ENCODE measurements at regions not wholly inside any gene's neighbourhood (a gene's known extent, or its start where the extent isn't known, plus 50 kb on each side); places are given as distances from the start of the nearest gene placed in this dataset.
"Not testable (repeated sequence)": the region's sequence is repeated elsewhere in the genome, so short reads cannot be mapped to it uniquely, and the experiment has no call there.

GRCh38 chr10:57664815-57665214, 602.9 kb downstream of the IPMK start:
- DNase-seq, result no peak

DNA sequence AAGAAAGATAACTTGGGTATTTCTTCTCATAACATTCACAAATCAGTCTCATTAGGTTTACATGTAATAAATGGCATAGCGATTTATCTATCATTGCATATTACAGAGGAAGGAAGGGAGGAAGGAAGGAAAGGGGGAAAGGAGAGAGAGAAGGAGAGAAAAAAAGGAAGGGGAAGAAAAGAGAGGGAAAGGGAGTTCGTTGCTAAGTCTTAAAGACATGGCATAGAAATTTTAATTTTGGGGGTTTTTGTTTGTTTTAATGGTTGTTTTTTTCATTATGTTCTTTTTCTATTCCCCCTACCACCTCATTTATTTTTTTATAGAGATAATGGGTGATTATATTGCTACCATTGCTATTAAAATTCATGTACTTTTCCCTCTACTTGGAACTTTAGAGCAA, 604.3 kb downstream of the IPMK start:
- no peak for DNase-seq

GRCh38 chr10:57661206-57661605, 606.5 kb downstream of the IPMK start:
- DNase-seq, result no peak

GRCh38 chr10:57657164-57657765, 610.4 kb downstream of the IPMK start:
- no peak for DNase-seq

DNA sequence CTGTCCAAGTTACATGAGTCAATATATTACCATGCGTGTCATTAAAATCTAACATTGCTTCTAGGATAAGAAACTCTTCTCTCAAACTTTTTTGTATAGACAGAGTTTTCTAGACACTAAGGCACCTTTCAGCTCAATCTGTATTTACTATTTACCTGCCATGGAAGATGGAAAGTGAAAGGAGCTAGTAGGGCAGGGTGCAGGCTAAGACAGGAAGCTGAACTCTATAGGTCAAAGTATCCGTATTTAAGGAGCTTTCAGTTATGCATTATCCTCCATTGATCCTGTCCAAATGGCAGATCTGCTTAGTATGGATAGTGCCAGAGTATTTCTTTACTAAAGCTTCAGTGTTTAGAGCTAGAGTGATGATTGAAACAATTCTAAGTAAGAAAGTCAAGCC, 612.8 kb downstream of the IPMK start:
- no peak for DNase-seq

DNA sequence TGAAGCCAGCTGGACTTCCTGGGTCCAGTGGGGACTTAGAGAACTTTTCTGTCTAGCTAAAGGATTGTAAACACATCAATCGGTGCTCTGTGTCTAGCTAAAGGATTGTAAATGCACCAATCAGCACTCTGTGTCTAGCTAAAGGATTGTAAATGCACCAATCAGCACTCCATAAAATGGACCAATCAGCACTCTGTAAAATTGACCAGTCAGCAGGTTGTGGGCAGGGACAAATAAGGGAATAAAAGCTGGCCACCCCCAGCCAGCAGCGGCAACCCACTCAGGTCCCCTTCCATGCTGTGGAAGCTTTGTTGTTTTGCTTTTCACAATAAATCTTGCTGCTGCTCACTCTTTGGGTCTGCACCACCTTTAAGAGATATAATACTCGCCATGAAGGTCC, 622.6 kb downstream of the IPMK start:
- DNase-seq, result not testable (repeated sequence)

GRCh38 chr10:57638411-57638810, 629.3 kb downstream of the IPMK start:
- no peak for DNase-seq

DNA sequence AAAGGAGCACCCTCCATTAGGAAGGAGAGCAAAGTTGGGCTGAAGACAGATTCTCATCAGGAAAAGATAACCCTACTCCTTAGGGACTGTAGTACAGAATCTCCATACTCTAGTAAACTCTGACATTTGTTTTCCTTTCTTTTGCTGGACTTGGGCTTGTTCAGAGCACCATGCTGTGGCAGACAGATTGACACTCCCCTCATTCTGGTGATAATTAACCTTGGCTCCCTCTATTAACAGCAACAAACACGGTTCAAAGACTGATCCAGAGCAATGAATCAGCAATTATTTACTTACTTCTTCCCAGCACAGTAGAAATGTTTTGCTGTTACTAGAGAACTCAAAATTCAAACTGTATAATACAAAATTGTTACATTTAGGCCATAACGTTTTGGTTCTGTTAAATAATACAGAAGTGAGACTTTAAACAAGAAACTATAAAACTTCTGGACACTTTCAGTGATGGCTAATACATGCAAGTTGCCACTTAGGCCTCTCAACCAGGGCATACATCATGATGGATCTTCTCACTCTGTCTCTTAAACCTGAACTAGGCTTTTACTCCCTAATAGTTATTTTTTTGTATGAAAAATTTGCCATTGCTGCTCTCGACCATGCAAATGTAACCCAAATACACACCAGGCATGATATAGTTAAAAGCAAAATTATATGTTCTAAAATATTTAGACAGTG, 639.0 kb downstream of the IPMK start:
- no peak for DNase-seq

DNA sequence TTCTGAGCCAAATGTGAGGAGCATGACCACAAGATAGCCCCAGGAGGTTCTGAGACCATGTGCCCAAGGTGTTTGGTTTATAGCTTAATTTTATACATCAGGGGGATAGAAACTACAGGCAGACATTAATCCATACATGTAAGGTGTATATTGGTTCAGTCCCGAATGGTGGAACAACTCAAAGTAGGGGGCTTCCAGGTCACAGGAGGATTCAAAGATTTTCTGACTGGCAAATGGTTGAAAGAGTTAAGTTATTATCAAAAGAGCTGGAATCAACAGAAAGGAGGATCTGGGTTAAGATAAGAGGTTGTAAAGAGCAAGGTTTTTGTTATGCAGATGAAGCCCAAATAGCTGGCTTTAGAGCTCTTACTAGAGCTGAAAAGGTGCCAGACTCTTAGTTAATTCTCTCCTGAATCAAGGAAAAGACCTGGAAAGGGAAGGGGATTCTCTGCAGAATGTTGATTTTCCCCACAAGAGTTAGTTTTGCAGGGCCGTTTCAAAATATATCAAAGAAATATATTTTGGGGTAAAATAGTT, 640.0 kb downstream of the IPMK start:
- DNase-seq, result no peak

DNA sequence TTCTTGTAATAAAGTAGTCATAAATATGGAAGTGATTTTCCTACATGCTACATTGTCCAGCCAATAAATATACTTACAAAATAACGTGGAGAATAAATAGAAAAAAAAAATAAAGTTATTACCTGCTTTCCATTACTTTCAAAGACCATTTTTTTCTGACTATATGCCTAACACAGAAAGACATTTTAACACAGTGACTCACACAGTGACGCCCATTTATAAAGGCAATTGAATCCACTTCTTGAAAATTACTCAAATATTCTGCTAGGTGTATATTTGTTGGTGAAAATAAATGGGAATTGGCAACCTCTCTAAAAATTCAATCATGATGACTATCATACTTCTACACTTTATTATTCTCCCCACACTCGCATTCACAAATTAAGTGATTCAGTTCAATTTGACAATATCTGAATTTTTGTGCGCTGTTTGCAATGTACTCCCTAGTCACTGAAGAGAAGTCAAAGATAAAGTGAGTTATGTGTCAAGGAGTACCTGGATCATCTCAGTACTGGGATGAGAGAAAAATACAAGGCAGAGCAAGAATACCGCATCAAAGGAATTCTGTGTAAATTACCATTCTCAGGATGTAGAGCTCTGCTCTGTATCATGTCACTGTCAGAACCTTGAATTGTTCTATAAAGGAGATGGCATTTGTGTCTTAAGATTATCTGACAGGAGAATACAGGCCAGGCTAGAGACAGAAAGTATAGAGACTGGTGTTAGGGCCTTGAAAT, 642.7 kb downstream of the IPMK start:
- DNase-seq, result no peak

DNA sequence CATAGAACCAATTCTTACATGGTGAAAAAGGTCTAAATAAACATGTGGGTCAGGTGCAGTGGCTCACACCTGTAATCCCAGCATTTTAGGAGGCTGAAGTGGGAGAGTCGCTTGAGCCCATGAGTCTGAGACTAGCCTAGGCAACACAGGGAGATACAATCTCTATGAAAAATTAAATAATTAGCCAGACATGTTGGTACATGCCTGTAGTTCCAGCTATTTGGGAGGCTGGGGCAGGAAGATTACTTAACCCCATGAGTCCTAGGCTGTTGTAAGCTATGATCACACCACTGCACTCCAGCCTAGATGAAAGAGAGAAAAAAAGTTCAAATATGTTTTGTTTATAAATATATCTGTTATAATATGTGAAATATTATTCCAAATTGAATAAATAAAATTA, 643.6 kb downstream of the IPMK start:
- DNase-seq, result no peak

DNA sequence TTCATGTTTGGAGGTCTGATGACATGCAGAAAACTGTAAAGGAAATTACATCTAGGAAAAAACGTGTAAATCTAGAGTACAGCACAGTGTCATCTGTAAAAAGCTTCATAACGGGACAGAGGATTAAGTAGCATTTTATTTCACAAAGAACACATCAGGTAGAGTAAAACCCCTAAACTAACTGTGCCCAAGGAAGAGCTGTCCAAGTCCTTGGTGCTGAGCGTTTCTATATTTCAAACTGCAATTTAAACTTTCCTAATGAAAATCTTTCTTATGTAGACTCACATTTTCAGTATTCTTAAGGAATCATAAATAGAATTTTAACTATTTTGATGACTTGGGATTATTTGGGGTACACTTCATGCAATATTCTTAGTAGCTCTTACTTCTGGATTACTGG, 646.2 kb downstream of the IPMK start:
- DNase-seq, result no peak

DNA sequence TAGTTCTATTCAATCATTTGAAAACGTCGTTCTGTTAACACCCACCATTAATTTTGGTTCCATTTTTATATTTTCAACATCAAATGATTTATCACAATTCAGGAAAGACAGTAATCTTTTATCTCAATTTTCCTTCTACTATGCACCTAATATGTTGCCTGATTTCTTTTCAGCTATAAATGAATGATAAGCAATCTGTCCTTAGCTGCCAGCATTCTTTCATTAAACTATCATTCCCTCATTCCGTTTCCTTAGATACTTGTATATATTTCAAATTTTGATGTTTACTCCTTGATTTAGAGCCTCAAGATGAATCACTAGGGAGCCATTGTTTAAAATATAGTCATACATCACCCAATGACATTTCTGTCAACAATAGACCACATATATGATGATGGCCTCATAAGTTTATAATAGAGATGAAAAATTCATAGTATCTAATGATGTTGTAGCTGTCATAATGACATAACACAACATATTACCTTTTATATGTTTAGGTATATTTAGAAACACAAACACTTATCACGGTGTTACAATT, 661.7 kb downstream of the IPMK start:
- no peak for DNase-seq

- DNase-seq, result no peak
Measured at GRCh38 chr10:57599440-57599839, 668.3 kb downstream of the IPMK start.

DNA sequence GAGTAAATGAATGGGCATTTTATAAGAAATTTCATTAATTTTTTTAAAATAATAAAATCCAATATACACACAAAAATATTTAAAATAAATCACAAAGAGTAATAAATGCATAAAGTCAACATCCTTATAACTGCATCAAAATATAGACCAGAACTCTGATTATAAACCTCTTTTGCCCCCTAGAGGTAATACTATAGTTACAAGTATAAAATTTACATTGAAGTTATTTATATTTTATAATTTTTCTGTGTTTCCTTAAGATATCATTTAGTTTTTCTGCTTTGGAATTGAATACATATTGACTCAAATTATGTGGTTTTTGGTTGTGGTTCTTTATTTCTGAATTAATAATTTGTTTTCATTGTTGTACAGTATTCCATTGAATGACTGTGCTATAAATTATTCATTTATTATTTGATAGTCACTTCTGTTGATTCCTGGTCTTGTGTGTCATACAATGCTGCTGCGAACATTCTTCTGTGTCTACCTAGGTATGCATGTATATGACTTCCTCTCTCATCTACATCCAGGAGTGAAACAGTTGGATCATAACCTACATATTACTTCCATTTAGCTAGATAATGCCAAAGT, 673.6 kb downstream of the IPMK start:
- no peak for DNase-seq

DNA sequence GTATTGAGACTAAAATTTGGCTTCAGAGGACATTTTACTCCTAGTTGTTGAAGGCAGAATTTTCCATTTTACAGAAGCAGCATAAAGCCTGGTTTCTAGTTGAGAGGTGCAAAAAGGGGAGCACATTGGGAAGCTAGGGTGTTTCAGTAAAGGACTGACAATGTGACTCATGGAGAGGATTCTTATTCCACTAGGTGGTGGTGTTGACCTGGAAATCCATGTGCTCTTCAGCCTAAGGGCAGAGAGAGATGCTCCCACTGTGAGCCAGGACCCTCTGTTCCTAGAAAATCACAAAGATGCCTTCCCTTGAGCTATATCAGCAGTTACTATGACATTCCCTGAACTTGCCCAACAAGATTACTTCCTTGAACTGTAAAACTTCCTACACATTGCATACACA, 687.8 kb downstream of the IPMK start:
- no peak for DNase-seq

DNA sequence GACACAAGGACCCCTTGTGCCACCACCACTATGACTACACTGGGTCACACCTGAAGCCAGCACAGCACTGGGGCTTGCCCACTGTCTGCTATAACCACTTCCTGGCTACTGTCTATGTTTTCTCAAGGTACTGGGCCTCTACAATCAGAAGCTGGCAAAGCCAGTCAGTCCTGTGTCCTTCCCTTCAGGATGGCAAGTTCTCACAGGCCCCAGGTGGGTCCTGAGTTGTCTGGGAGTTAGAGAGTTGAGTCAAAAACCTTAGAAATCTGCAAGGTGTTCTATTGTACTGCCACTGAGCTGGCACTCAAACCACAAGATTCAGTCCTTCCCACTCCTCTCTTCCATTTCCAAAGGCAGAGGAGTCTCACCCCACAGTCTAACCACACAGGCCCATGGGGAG, 705.5 kb downstream of the IPMK start:
- no peak for DNase-seq

DNA sequence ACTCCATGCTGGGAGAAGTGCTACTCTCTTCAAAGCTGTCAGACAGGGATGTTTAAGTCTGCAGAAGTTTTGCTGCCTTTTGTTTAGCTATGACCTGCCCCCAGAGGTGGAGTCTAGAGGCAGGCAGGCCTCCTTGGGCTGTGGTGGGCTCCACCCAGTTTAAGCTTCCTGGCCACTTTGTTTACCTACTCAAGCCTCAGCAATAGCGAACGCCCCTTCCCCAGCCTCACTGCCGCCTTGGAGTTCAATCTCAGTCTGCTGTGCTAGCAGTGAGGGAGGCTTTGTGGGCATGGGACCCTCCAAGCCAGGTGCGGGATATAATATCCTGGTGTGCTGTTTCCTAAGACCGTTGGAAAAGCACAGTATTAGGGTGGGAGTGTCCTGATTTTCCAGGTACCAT, 715.9 kb downstream of the IPMK start:
- not testable (repeated sequence) for DNase-seq

GRCh38 chr10:57535306-57535705, 732.4 kb downstream of the IPMK start:
- no peak for DNase-seq

- DNase-seq, result no peak
Measured at GRCh38 chr10:57513637-57514036, 754.1 kb downstream of the IPMK start.

GRCh38 chr10:57507788-57508187, 759.9 kb downstream of the IPMK start:
- no peak for DNase-seq

DNA sequence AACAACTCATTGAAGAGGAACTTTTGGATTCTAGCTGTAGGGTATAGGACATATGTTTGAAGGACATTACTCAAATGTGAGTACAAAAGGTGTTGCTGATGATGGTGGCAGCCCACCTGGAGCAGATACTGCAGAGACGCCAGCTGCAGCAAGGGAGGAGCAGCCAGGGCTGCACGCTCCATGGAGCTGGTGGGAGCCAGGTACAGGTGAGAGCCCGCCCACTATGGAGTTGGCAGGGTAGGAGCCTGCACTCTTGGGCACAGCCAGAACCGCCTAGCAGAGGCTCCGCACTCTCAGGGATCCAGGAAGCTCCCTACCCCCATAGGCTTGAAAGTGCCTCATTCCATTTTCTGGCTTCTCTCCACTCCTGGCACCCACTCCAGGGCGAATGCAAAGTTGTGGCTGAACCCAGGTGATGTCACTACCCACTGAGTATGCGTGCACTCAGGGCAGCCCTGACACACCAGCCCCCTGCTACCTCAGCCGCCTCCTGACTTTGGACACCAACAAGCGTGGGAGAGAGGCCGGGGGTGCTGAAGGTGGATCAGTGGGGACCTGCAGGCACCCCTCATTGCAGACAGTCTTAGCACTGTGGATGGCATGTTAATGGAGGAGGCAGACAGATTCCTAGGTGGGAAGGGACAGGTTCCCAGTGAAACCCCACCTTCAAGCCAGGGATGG, 761.1 kb downstream of the IPMK start:
- no peak for DNase-seq

- DNase-seq, result no peak
Measured at GRCh38 chr10:57494486-57494885, 773.2 kb downstream of the IPMK start.

Data from effector CD4-positive, alpha-beta T cell (primary cell).